GM12878 (cell line): ENCODE measurements at regions not wholly inside any gene's neighbourhood (a gene's known extent, or its start where the extent isn't known, plus 50 kb on each side); places are given as distances from the start of the nearest gene placed in this dataset.

Source experiments
- ATAC-seq: fragments of 200-7000 bp; cut with Tn5 transposase; 3 replicates; pipeline ENCODE4 v1.9.1; 2020; ENCODE audit warnings: mild to moderate bottlenecking, moderate library complexity
- BruUV-seq: library from RNA; stranded (reverse); fragments of 400-500 nt; replicated peaks from 2 replicates; lab custom pipeline; 2021; lab: Mats Ljungman, UMichigan
- CTCF ChIA-PET: fragments of 300-600 bp; sonication (Branson Sonifier 250); formaldehyde crosslinking; extraction: SDS; loops from one replicate; lab custom pipeline; 2021; ENCODE audit warnings: inconsistent platforms; lab: Yijun Ruan, JAX
- POLR2A ChIA-PET: fragments of 350-600 bp; formaldehyde crosslinking; extraction: SDS; loops from one replicate; lab custom pipeline; 2021; ENCODE audit warnings: inconsistent platforms; lab: Charles Lee
- RAD21 ChIA-PET: fragments of 300-600 bp; sonication (Branson Sonifier 250); formaldehyde crosslinking; loops from one replicate; lab custom pipeline; 2023; ENCODE audit warnings: antibody characterized with exemption; ENCODE audit not compliant: unreplicated experiment; lab: Charles Lee
- SMC1A ChIA-PET: fragments of 300-600 bp; sonication (Branson Sonifier 250); formaldehyde crosslinking; loops from one replicate; lab custom pipeline; 2023; ENCODE audit not compliant: unreplicated experiment, uncharacterized antibody; lab: Charles Lee
- DNase-seq: peaks from one replicate; pipeline ENCODE4 v3.0.0-alpha.2; 2011; ENCODE audit warnings: low read depth, low spot score
- FAIRE-seq: peaks from 3 replicates; lab custom pipeline; 2011; peaks lifted over from hg19 to GRCh38; lab: Jason Lieb, UNC
- H2AFZ ChIP-seq: 2 replicates; pipeline ENCODE4 v1.6.0; 2011; ENCODE audit warnings: low read depth, low read length, control low read depth; ENCODE audit not compliant: control insufficient read depth
- H3K27ac ChIP-seq: 2 replicates; pipeline ENCODE4 v1.5.1; 2011; ENCODE audit warnings: control low read depth; ENCODE audit not compliant: control insufficient read depth, insufficient read depth
- H3K27me3 ChIP-seq, 2 experiments: replicated peaks in 1 of 2; 2 replicates each; pipeline versions ENCODE4 v1.6.0 to v1.6.1; 2011; ENCODE audit warnings: low read length in 1 of 2; ENCODE audit not compliant: control insufficient read depth in 2 of 2, insufficient read depth in 2 of 2
- H3K36me3 ChIP-seq, 2 experiments: 2 replicates each; pipeline ENCODE4 v1.5.1; 2011; ENCODE audit warnings: low read length in 1 of 2; ENCODE audit not compliant: control insufficient read depth in 2 of 2, insufficient read depth in 2 of 2
- H3K4me1 ChIP-seq: 2 replicates; pipeline ENCODE4 v1.6.1; 2011; ENCODE audit warnings: mild to moderate bottlenecking, low read length, moderate library complexity, mixed read lengths; ENCODE audit not compliant: control insufficient read depth, insufficient read depth
- H3K4me2 ChIP-seq: 2 replicates; pipeline ENCODE4 v1.6.0; 2011; ENCODE audit warnings: control low read depth; ENCODE audit not compliant: control insufficient read depth, insufficient read depth
- H3K4me3 ChIP-seq: fragments of 200-600 bp; sonication (generic); 2 replicates; pipeline ENCODE4 v1.5.1; 2016
- H3K79me2 ChIP-seq: 2 replicates; pipeline ENCODE4 v1.6.0; 2011; ENCODE audit warnings: low read length; ENCODE audit not compliant: control insufficient read depth, insufficient read depth
- H3K9ac ChIP-seq: 2 replicates; pipeline ENCODE4 v1.8.0; 2011; ENCODE audit warnings: low read length, control low read depth, mixed read lengths; ENCODE audit not compliant: control insufficient read depth, insufficient read depth
- H3K9me3 ChIP-seq: replicated peaks from 3 replicates; pipeline ENCODE4 v1.5.1; 2011; ENCODE audit warnings: mild to moderate bottlenecking, low read length; ENCODE audit not compliant: control insufficient read depth, insufficient read depth
- H4K20me1 ChIP-seq: 2 replicates; pipeline ENCODE4 v1.6.0; 2011; ENCODE audit not compliant: control insufficient read depth, insufficient read depth
- ASH2L ChIP-seq: fragments of 300-600, 200-600 bp; sonication (generic); IDR thresholded peaks from 2 replicates; pipeline ENCODE4 v1.6.1; 2017; ENCODE audit warnings: low read depth, mild to moderate bottlenecking, borderline replicate concordance
- GABPA ChIP-seq: IDR thresholded peaks from 2 replicates; pipeline ENCODE4 v1.6.1; 2014; ENCODE audit warnings: antibody characterized with exemption, low read depth, mild to moderate bottlenecking, inconsistent platforms
- IRF3 ChIP-seq: fragments of 450-650 bp; IDR thresholded peaks from 2 replicates; pipeline ENCODE4 v1.6.1; 2014; ENCODE audit warnings: mild to moderate bottlenecking
- IRF4 ChIP-seq: IDR thresholded peaks from 2 replicates; pipeline ENCODE4 v1.6.1; 2011; ENCODE audit warnings: low read depth, low read length
- JUND ChIP-seq: IDR thresholded peaks from 2 replicates; pipeline ENCODE4 v1.6.1; 2012; ENCODE audit warnings: low read depth, mild to moderate bottlenecking, low read length, improper control_type of control experiment, moderate library complexity
- KDM1A ChIP-seq: fragments of 200-600 bp; sonication (generic); IDR thresholded peaks from 2 replicates; pipeline ENCODE4 v1.6.1; 2016; ENCODE audit warnings: borderline replicate concordance
- MTA2 ChIP-seq: fragments of 450-650 bp; IDR thresholded peaks from 2 replicates; pipeline ENCODE4 v1.6.1; 2016; ENCODE audit warnings: low read depth, mild to moderate bottlenecking, moderate library complexity
- MTA3 ChIP-seq: IDR thresholded peaks from 2 replicates; pipeline ENCODE4 v1.6.1; 2012; ENCODE audit warnings: low read length, inconsistent platforms, borderline replicate concordance
- PAX5 ChIP-seq: IDR thresholded peaks from 2 replicates; pipeline ENCODE4 v1.6.1; 2011; ENCODE audit warnings: low read depth, low read length, borderline replicate concordance
- SPI1 ChIP-seq: IDR thresholded peaks from 2 replicates; pipeline ENCODE4 v1.6.1; 2011; ENCODE audit warnings: low read depth, mild to moderate bottlenecking, low read length, moderate library complexity, borderline replicate concordance; ENCODE audit not compliant: insufficient read depth
- TARDBP ChIP-seq: IDR thresholded peaks from 2 replicates; pipeline ENCODE4 v1.6.1; 2016; ENCODE audit warnings: borderline replicate concordance
- WGBS: methylation state at CpG from one replicate; pipeline ENCODE4 v1.1.6; 2016; ENCODE audit warnings: low lambda C conversion rate; ENCODE audit not compliant: insufficient replicate concordance, insufficient coverage; ENCODE audit errors: missing lambda C conversion rate; 5-methylcytosine and 5-hydroxymethylcytosine counted together
- in situ Hi-C: fragments of 300-500 bp; cut with MboI; formaldehyde crosslinking; loops from 9 replicates; pipeline ENCODE4 v1.14.3; 2018; ENCODE audit warnings: mixed read lengths
- intact Hi-C: fragments of 100-400 bp; cut with micrococcal nuclease; formaldehyde crosslinking; loops from one replicate; pipeline ENCODE4 v1.14.2; 2022; ENCODE audit not compliant: unreplicated experiment

GRCh38 chr21:41600961-41601572, 93.1 kb upstream of the TMPRSS2 start (continued):
- TF ChIP-seq IRF3: no peak
- no peak for TF ChIP-seq MTA3
- TF ChIP-seq, all 136 proteins: peak for 0

DNA sequence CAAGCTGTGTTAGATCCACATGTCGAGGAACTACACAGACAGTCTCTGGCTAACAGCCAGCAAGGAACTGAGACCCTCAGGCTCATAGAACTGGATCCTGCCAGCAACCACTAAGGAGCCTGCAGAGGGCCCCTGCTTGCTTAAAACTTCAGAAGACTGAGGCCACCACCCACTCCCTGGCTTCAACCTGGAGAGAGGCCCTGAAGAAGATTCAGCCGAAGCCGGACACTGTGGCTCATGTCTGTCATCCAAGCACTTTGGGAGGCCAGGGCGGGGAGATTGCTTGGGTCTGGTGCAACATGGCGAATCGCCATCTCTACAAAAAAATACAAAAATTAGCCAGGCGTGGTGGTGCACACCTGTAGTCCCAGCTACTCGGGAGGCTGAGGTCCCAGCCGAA, 92.6 kb upstream of the TMPRSS2 start:
- no peak overlapping the region for H3K9ac ChIP-seq
- H3K4me2 ChIP-seq: no peak overlapping the region
- no peaks in the 10 kb centered on the region for H3K36me3 ChIP-seq
- intact Hi-C loops: loop anchor here (5.0 kb wide), 1 partner anchor 118 kb away; no protein-coding TSS in a partner anchor
- ChIA-PET SMC1A (no interaction called here), CTCF (interaction anchor here (1.8 to 2.1 kb wide), 2 partner anchors 9 to 316 kb away, joined by 5 to 8 read pairs; no protein-coding TSS in a partner anchor), RAD21 (no interaction called here), POLR2A (no interaction called here)
- FAIRE-seq (no peak), ATAC-seq (no peak), DNase-seq (no peak)
- H4K20me1 ChIP-seq: no peaks in the 10 kb centered on the region
- no peak overlapping the region for H2AFZ ChIP-seq
- in situ Hi-C loops: no loop called here
- H3K79me2 ChIP-seq: no peaks in the 10 kb centered on the region
- no peak overlapping the region for H3K4me3 ChIP-seq
- no TSS peak for BruUV-seq
- WGBS: 60% methylated on average over 9 of the region's 9 CpGs
- no peaks in the 10 kb centered on the region; a peak in 1 of 4 replicates for H3K27me3 ChIP-seq
- H3K9me3 ChIP-seq: no peaks in the 10 kb centered on the region; the same call in 2 of the 3 replicates
- peaks cover 6% of the 10 kb centered on the region; the same call in 1 of the 2 replicates for H3K4me1 ChIP-seq
- no peak overlapping the region for H3K27ac ChIP-seq
- TF ChIP-seq MTA2 (no peak), TARDBP (no peak), ASH2L (no peak), KDM1A (no peak), PAX5 (no peak), SPI1 (no peak), JUND (no peak), IRF4 (no peak), GABPA (no peak)
